ENCODE measurements at regions not wholly inside any gene's neighbourhood (a gene's known extent, or its start where the extent isn't known, plus 50 kb on each side); places are given as distances from the start of the nearest gene placed in this dataset.

GRCh38 chr10:2117641-2118040 is 380.3 kb upstream of the ADARB2 start:
- no peak for DNase-seq (ENCODE audit: low spot score)
- WGBS, result 96% methylated on average over 1 of the region's 1 CpG
- no peaks in the 10 kb centered on the region for H3K4me1 ChIP-seq (ENCODE audit: control insufficient read depth in 4 of 4, insufficient read depth in 4 of 4, low read length in 3 of 4)
- TF ChIP-seq NR2F2 (IDR thresholded peaks at IDR 0.05) (no peak), GABPA (IDR thresholded peaks at IDR 0.05 in 1 of 2, conservative IDR thresholded peaks at IDR 0.05 in 1 of 2) (no peak), FOXA1 (IDR thresholded peaks at IDR 0.05) (no peak), REST (IDR thresholded peaks at IDR 0.05) (no peak), ATF3 (IDR thresholded peaks at IDR 0.05) (no peak), SP1 (IDR thresholded peaks at IDR 0.05) (no peak), YY1 (IDR thresholded peaks at IDR 0.05) (no peak), FOXA2 (IDR thresholded peaks at IDR 0.05) (no peak), JUND (IDR thresholded peaks at IDR 0.05) (no peak), HNF4G (IDR thresholded peaks at IDR 0.05) (no peak), CTCF (IDR thresholded peaks at IDR 0.05; ENCODE audit: low read depth, low read length, missing input control) (no peak), RAD21 (IDR thresholded peaks at IDR 0.05) (no peak), ZBTB33 (IDR thresholded peaks at IDR 0.05) (no peak), RXRA (IDR thresholded peaks at IDR 0.05) (no peak), TAF1 (conservative IDR thresholded peaks at IDR 0.05) (no peak)
- no peak overlapping the region for H3K27ac ChIP-seq (ENCODE audit: low read depth in 1 of 2, low read length in 2 of 2)
- no peak overlapping the region for H3K9ac ChIP-seq (ENCODE audit: low read depth in 1 of 2, low read length in 2 of 2)
- H3K36me3 ChIP-seq (ENCODE audit: control insufficient read depth in 4 of 4, insufficient read depth in 3 of 4, low read depth in 1 of 4, low read length in 3 of 4), result no peaks in the 10 kb centered on the region
- H3K4me3 ChIP-seq (ENCODE audit: low read depth in 1 of 3, low read length in 3 of 3), result no peak overlapping the region
- H3K9me3 ChIP-seq (ENCODE audit: control insufficient read depth in 4 of 4, low read length in 3 of 4), result no peaks in the 10 kb centered on the region
- H3K27me3 ChIP-seq (ENCODE audit: control insufficient read depth in 4 of 4, insufficient read depth in 4 of 4, low read length in 3 of 4), result no peaks in the 10 kb centered on the region

GRCh38 chr10:2111965-2112364 is 374.6 kb upstream of the ADARB2 start:
- Histone ChIP-seq H3K27ac (ENCODE audit: low read depth in 1 of 2, low read length in 2 of 2) (no peak overlapping the region), H3K9ac (ENCODE audit: low read depth in 1 of 2, low read length in 2 of 2) (no peak overlapping the region), H3K4me3 (ENCODE audit: low read depth in 1 of 3, low read length in 3 of 3) (no peak overlapping the region), H3K27me3 (ENCODE audit: control insufficient read depth in 4 of 4, insufficient read depth in 4 of 4, low read length in 3 of 4) (no peaks in the 10 kb centered on the region), H3K4me1 (ENCODE audit: control insufficient read depth in 4 of 4, insufficient read depth in 4 of 4, low read length in 3 of 4) (no peaks in the 10 kb centered on the region), H3K36me3 (ENCODE audit: control insufficient read depth in 4 of 4, insufficient read depth in 3 of 4, low read depth in 1 of 4, low read length in 3 of 4) (no peaks in the 10 kb centered on the region), H3K9me3 (ENCODE audit: control insufficient read depth in 4 of 4, low read length in 3 of 4) (no peaks in the 10 kb centered on the region)
- DNase-seq (ENCODE audit: low spot score), result no peak
- WGBS, result 74% methylated on average over 8 of the region's 8 CpGs
- TF ChIP-seq CTCF (IDR thresholded peaks at IDR 0.05; ENCODE audit: low read depth, low read length, missing input control) (no peak), RAD21 (IDR thresholded peaks at IDR 0.05) (no peak), MAX (IDR thresholded peaks at IDR 0.05) (no peak), EGR1 (IDR thresholded peaks at IDR 0.05; ENCODE audit: low read depth in 2 of 2) (no peak), GABPA (IDR thresholded peaks at IDR 0.05 in 1 of 2, conservative IDR thresholded peaks at IDR 0.05 in 1 of 2) (no peak), HNF4A (conservative IDR thresholded peaks at IDR 0.05) (no peak), ZBTB33 (IDR thresholded peaks at IDR 0.05) (no peak)
